ENCODE measurements at regions not wholly inside any gene's neighbourhood (a gene's known extent, or its start where the extent isn't known, plus 50 kb on each side); places are given as distances from the start of the nearest gene placed in this dataset.
"Not testable (repeated sequence)": the region's sequence is repeated elsewhere in the genome, so short reads cannot be mapped to it uniquely, and the experiment has no call there.

DNA sequence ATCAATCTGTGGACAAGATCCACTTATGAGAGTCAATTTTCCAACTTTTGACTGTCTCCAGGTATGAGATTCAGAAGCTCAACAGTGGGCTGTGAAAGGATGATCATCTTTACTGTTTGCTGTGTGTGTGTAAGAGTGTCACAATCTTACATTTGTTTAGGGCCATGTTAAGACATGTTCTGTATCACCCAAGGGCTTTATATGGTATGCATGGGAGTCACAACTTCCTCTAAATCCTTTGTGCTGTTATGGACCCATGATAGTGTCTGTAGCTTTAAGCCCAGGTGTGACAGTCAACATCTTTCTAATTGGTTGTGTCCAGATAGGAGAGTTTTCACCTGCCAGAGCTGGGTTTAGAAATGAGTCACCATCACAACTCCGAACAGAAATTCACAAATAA is 70.2 kb downstream of the ZNF726 start:
- DNase-seq (ENCODE audit: low read depth) = not testable (repeated sequence)

- DNase-seq (ENCODE audit: low read depth) = no peak
Observed at GRCh38 chr19:23986623-23987022, 71.9 kb downstream of the ZNF726 start.

- DNase-seq (ENCODE audit: low read depth) = no peak
Observed at GRCh38 chr19:23991170-23991569, 76.5 kb downstream of the ZNF726 start.

GRCh38 chr19:23992348-23992747 is 77.7 kb downstream of the ZNF726 start:
- no peak for DNase-seq (ENCODE audit: low read depth)

GRCh38 chr19:23993440-23993839 is 78.8 kb downstream of the ZNF726 start:
- DNase-seq (ENCODE audit: low read depth) = peak; percentile 26

DNA sequence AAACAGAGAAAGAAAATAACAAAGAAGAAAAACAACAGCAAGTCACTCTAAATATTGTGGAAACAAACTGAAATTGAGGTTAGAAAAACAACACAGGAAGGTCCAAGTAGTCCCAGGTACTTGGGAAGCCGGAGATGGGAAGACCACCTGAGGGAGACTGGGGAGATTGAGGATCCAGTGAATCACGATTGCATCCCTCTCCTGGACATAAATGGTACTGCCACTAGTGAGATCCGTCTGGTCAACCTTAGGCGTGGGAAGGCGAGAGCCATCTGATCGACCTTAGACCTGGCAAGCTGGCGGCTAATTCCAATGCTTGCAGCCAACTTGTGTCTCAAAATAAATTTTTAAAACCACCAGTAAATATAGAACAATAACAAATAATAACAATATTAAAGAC is 81.9 kb downstream of the ZNF726 start:
- no peak for DNase-seq (ENCODE audit: low read depth)

GRCh38 chr19:23998568-23998967 is 83.9 kb downstream of the ZNF726 start:
- DNase-seq (ENCODE audit: low read depth) = no peak

GRCh38 chr19:23999821-24000610 is 85.3 kb downstream of the ZNF726 start:
- no peak for DNase-seq (ENCODE audit: low read depth)

DNA sequence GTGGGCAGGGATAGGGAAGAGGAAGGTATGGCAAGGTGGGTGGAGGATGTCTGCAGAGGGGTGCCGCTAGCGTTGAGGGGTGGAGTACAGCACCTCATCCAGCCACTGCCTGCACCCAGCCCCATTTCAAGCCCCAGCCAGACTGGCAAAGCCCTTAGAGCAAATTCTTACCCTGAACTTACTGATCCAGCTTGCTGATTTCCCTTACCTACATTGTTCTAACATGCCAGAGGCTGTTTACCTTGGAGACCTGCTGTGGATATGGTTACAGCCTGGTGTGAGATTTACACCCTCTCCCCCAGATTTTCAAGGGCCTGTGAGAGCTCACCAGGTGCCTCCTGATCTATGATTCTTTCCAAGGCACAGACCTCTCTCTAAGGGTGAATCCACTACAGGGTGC is 86.0 kb downstream of the ZNF726 start:
- DNase-seq (ENCODE audit: low read depth) = no peak

DNA sequence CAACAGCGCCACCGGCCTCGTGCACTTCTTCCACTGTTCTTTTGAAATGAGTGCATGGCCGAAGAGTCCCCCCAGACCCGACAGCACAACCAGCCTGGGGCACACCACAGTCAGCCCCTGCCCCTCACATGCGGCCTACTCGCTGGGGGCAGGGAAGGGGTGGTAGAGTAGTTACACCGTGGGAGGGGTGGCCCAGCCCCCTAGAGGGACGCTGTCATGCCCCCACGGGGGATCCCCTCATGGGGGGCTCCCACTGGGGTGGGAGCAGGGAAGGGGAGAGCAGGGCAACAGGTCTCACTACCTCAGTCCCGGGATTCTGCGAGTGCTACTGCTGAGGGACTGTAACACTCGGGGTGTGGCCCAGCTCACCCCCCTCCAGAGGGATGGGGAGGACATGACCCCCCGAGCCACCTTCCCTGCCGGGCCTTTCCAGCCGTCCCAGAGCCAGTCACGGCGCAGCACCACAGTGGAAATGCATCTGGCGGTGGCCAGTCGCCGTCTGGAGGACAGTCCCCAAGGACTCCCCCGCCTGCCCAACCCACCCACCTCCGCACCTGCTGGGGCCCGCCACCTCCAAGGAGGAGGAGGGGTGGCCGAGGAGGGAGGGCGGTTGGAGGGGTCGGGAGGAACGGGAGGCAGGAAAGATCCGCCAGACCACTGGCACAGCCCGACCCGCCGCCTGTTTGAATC is 84.6 kb upstream of the ZNF254 start:
- DNase-seq (ENCODE audit: low read depth) = no peak

GRCh38 chr19:24003537-24003936 is 83.5 kb upstream of the ZNF254 start:
- DNase-seq (ENCODE audit: low read depth) = no peak

DNA sequence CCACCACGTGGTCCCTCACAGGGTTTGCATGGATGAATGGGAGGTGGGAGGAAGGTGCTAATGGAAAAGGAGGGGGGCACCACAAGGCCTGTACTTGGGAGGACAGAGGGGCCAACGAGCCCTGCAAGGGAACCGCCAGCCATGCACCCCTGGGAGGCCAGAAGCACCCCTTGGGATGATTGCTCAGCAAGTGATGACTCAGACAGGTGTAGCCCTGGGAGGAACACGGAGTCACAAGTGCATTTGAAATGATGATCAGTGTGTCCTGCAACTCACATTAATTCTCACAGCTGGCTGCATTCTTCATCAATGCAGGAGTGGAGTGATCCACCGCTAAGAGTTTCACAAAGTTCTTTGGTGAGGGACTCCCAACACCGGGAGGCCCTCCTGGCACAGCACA is 82.8 kb upstream of the ZNF254 start:
- DNase-seq (ENCODE audit: low read depth) = no peak

DNA sequence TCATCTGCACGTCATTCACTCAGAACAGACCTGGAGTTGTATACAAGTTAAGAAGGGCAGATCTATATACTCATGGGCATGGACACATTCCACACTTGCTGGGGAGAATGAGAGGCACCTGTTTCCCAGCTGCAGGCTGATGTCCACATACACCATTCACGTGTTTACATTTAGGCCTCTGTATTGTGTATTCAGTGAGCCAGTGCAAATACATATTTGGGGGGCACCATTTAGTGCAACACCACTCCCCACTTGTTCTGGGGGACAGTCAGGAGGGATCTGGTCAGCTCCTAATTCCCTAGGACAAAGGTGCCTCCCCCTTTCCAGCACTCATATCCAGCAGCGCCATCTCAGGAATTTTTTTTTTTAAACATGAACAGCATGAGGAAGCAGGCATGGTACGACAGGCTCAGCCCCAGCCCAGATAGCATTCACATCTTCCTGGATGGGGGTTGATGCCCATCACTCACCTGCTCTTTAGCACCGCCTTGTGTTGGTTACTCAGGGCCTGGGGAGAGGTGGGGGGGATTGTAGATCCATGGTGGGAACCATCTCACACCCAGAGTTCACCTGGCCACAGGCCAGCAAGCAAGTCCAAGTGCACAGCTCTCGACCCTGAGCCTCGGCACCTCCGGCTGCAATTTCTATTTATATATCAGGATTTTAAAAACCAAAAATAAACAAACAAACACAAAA is 56.9 kb upstream of the ZNF254 start:
- DNase-seq (ENCODE audit: low read depth) = no peak

GRCh38 chr19:24032651-24033050 is 54.3 kb upstream of the ZNF254 start:
- no peak for DNase-seq (ENCODE audit: low read depth)

- DNase-seq (ENCODE audit: low read depth) = peak; percentile 71
Observed at GRCh38 chr19:24033301-24033962, 53.6 kb upstream of the ZNF254 start.

GRCh38 chr19:24033963-24034342 is 53.0 kb upstream of the ZNF254 start:
- DNase-seq (ENCODE audit: low read depth) = no peak

DNA sequence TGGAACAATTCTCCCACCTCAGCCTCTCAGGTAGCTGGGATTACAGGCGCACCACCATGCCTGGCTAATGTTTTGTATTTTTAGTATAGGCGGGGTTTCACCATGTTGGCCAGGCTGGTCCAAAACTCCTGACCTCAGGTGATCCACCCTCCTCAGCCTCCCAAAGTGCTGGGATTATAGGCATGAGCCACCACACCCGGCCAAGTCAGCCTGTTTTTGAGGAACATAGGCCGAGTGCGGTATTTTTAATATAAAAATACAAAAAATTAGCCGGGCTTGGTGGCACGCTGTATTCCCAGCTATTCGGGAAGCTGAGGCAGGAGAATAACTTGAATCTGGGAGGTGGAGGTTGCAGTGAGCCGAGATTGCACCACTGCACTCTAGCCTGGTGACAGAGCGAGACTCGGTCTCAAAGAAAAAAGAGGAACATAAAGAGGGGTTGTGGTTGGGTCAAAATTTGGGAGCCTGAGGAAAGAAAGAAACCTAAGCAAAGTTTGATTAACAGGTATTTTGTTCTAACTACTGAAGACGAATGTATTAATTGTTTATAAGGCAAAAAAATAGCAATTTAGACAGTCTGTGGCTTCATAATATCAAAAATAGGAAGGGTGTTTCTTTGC is 51.6 kb upstream of the ZNF254 start:
- DNase-seq (ENCODE audit: low read depth) = not testable (repeated sequence)

All from HS-5 (cell line).